Panc1 (cell line): ENCODE measurements at regions not wholly inside any gene's neighbourhood (a gene's known extent, or its start where the extent isn't known, plus 50 kb on each side); places are given as distances from the start of the nearest gene placed in this dataset.

Experiments
- ATAC-seq: fragments of 200-7000 bp; cut with Tn5 transposase; 2 replicates; pipeline ENCODE4 v1.9.1; 2020; ENCODE audit warnings: mild to moderate bottlenecking, moderate library complexity
- BruUV-seq: library from RNA; stranded (reverse); fragments of 400-500 nt; replicated peaks from 2 replicates; lab custom pipeline; 2021; lab: Mats Ljungman, UMichigan
- CTCF ChIA-PET: fragments of 300-600 bp; sonication (Branson Sonifier 250); formaldehyde crosslinking; loops from one replicate; lab custom pipeline; 2022; ENCODE audit warnings: antibody characterized with exemption; lab: Charles Lee
- POLR2A ChIA-PET: fragments of 300-600 bp; sonication (Branson Sonifier 250); formaldehyde crosslinking; loops from one replicate; lab custom pipeline; 2022; ENCODE audit warnings: antibody characterized with exemption; lab: Charles Lee
- DNase-seq: peaks from one replicate; pipeline ENCODE4 v3.0.0-alpha.2; 2010; ENCODE audit warnings: low read depth, low spot score
- H3K27ac ChIP-seq: 2 replicates; pipeline ENCODE4 v1.5.1; 2011; ENCODE audit warnings: mild to moderate bottlenecking, low read length, inconsistent platforms
- H3K27me3 ChIP-seq: fragments of 200-500 bp; sonication (Bioruptor generic); 2 replicates; pipeline ENCODE4 v1.6.0; 2014; ENCODE audit warnings: low read length, inconsistent platforms; ENCODE audit not compliant: control insufficient read depth, insufficient read depth
- H3K36me3 ChIP-seq: fragments of 200-500 bp; sonication (Bioruptor generic); 2 replicates; pipeline ENCODE4 v1.5.1; 2014; ENCODE audit warnings: inconsistent platforms, mild to moderate bottlenecking, low read length, moderate library complexity; ENCODE audit not compliant: control insufficient read depth, insufficient read depth
- H3K4me1 ChIP-seq: 2 replicates; pipeline ENCODE4 v1.5.1; 2011; ENCODE audit warnings: inconsistent platforms, mild to moderate bottlenecking, low read length, moderate library complexity; ENCODE audit not compliant: control insufficient read depth, insufficient read depth
- H3K4me3 ChIP-seq, 2 experiments: 2 replicates each; pipeline ENCODE4 v1.5.1; 2011 to 2012; ENCODE audit warnings: low read depth in 2 of 2, low read length in 2 of 2, mild to moderate bottlenecking in 2 of 2, inconsistent platforms in 1 of 2, moderate library complexity in 1 of 2
- H3K9me3 ChIP-seq: fragments of 200-500 bp; sonication (Bioruptor generic); 2 replicates; pipeline ENCODE4 v1.5.1; 2014; ENCODE audit warnings: low read depth, mild to moderate bottlenecking, inconsistent platforms, low read length, moderate library complexity; ENCODE audit not compliant: control insufficient read depth, insufficient read depth
- POLR2AphosphoS5 ChIP-seq: IDR thresholded peaks from 2 replicates; pipeline ENCODE4 v1.6.1; 2012; ENCODE audit warnings: mild to moderate bottlenecking, low read depth, low read length, moderate library complexity
- SIN3A ChIP-seq: IDR thresholded peaks from 2 replicates; pipeline ENCODE4 v1.6.1; 2012; ENCODE audit warnings: low read depth, mild to moderate bottlenecking, low read length, moderate library complexity, borderline replicate concordance; ENCODE audit not compliant: insufficient read depth
- TCF7L2 ChIP-seq: IDR thresholded peaks from 2 replicates; pipeline ENCODE4 v1.6.1; 2011; ENCODE audit warnings: mild to moderate bottlenecking, low read depth, low read length, inconsistent platforms
- in situ Hi-C: cut with HindIII; loops from 2 replicates; pipeline ENCODE4 v1.10.0; 2016; ENCODE audit warnings: low sequenced_read_pairs, low pct_unique_long_range_greater_than_20kb
- intact Hi-C: fragments of 100-400 bp; cut with micrococcal nuclease; formaldehyde crosslinking; loops from one replicate; pipeline ENCODE4 v1.10.0; 2022; ENCODE audit not compliant: unreplicated experiment
- TF ChIP-seq, protein P1 (sequence below): fragments of 450-650 bp; IDR thresholded peaks from 2 replicates; pipeline ENCODE4 v1.5.1; 2017; ENCODE audit warnings: mild to moderate bottlenecking
- TF ChIP-seq, protein P2 (sequence below), 2 experiments: IDR thresholded peaks; 2 replicates each; pipeline ENCODE4 v1.6.1; 2011 to 2012; ENCODE audit warnings: low read depth in 2 of 2, control low read depth in 1 of 2, low read length in 1 of 2, mild to moderate bottlenecking in 1 of 2, moderate library complexity in 1 of 2; ENCODE audit not compliant: insufficient read depth in 1 of 2

DNA sequence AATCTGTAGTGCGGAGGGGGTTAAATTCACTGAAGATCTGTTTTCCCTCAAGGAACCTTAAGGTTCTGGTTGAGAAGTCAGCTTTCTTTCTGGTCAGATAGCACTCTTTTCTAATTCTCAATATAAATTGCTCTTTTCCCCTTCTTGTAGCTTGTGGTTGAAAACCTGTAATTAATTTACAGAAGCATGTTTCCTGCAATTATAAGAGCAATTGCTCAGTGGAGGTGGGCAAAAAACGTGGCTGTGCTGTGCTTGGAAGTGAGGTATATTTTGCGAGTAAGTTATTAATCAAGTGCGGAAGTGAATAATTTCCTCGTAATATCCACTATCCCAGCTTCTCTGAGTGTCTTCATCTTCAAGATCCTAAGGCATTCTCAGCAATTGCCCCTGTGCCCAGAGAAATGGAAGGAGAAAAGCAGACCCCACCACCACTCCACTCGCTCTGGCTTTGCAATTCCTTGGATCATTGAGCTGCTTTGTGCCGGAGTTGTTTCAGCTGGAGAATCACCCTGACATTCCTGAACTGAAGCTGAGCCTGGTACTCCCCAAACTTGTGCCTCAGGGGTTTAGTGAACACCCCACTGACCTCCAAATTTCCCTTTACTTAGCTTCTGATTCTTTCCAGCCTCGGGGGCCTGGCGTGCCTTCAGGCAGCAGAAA lies 140.6 kb downstream of the LRRC70 start:
- CTCF ChIA-PET = no interaction called here
- TF ChIP-seq SIN3A (no peak), POLR2AphosphoS5 (no peak), TCF7L2 (no peak)
- TF ChIP-seq, protein P1, sequence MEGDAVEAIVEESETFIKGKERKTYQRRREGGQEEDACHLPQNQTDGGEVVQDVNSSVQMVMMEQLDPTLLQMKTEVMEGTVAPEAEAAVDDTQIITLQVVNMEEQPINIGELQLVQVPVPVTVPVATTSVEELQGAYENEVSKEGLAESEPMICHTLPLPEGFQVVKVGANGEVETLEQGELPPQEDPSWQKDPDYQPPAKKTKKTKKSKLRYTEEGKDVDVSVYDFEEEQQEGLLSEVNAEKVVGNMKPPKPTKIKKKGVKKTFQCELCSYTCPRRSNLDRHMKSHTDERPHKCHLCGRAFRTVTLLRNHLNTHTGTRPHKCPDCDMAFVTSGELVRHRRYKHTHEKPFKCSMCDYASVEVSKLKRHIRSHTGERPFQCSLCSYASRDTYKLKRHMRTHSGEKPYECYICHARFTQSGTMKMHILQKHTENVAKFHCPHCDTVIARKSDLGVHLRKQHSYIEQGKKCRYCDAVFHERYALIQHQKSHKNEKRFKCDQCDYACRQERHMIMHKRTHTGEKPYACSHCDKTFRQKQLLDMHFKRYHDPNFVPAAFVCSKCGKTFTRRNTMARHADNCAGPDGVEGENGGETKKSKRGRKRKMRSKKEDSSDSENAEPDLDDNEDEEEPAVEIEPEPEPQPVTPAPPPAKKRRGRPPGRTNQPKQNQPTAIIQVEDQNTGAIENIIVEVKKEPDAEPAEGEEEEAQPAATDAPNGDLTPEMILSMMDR = no peak
- TF ChIP-seq, protein P2, sequence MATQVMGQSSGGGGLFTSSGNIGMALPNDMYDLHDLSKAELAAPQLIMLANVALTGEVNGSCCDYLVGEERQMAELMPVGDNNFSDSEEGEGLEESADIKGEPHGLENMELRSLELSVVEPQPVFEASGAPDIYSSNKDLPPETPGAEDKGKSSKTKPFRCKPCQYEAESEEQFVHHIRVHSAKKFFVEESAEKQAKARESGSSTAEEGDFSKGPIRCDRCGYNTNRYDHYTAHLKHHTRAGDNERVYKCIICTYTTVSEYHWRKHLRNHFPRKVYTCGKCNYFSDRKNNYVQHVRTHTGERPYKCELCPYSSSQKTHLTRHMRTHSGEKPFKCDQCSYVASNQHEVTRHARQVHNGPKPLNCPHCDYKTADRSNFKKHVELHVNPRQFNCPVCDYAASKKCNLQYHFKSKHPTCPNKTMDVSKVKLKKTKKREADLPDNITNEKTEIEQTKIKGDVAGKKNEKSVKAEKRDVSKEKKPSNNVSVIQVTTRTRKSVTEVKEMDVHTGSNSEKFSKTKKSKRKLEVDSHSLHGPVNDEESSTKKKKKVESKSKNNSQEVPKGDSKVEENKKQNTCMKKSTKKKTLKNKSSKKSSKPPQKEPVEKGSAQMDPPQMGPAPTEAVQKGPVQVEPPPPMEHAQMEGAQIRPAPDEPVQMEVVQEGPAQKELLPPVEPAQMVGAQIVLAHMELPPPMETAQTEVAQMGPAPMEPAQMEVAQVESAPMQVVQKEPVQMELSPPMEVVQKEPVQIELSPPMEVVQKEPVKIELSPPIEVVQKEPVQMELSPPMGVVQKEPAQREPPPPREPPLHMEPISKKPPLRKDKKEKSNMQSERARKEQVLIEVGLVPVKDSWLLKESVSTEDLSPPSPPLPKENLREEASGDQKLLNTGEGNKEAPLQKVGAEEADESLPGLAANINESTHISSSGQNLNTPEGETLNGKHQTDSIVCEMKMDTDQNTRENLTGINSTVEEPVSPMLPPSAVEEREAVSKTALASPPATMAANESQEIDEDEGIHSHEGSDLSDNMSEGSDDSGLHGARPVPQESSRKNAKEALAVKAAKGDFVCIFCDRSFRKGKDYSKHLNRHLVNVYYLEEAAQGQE (IDR thresholded peaks at IDR 0.05; ENCODE audit: insufficient read depth in 1 of 2, low read depth in 2 of 2, low read length in 1 of 2) = no peak
- in situ Hi-C loops = no loop called here

DNA sequence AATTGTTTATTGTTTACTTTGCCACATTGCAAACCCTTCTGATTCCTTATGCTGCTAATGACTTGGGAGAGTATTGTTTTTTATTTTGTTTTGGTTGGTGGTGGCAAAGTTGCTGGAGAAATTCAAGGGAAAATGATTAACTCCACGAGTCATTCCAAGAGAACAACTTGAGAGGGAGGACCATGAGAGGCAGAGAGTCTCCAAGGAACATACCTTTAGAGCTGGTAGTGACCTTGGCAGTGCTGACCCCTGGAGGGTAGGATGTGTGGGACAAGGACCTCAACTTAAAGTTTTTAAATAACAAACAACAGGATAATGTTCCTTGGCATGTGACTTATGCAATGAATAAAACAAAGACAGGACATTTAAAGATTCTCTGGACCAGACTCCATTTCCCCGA lies 139.7 kb downstream of the LRRC70 start:
- POLR2A ChIA-PET = no interaction called here
- no peak overlapping the region for H3K4me3 ChIP-seq
- no peaks in the 10 kb centered on the region for H3K36me3 ChIP-seq
- intact Hi-C loops (no loop called here), in situ Hi-C loops (no loop called here)
- CTCF ChIA-PET = no interaction called here
- H3K4me1 ChIP-seq = no peaks in the 10 kb centered on the region
- ATAC-seq (no peak), DNase-seq (no peak)
- BruUV-seq = no TSS peak
- no peak for TF ChIP-seq SIN3A
- TF ChIP-seq, protein P1 = peak; percentile 16; the same call in 1 of the 2 replicates
- no peak overlapping the region for H3K27ac ChIP-seq
- no peaks in the 10 kb centered on the region for H3K9me3 ChIP-seq
- peaks cover 9% of the 10 kb centered on the region for H3K27me3 ChIP-seq

More for the DNA sequence above, 140.6 kb downstream of the LRRC70 start:
- intact Hi-C loops = no loop called here
- POLR2A ChIA-PET = no interaction called here
- no peak overlapping the region for H3K4me3 ChIP-seq
- no TSS peak for BruUV-seq
- ATAC-seq (no peak), DNase-seq (no peak)
- H3K4me1 ChIP-seq = no peaks in the 10 kb centered on the region
- peaks cover 9% of the 10 kb centered on the region for H3K27me3 ChIP-seq
- no peaks in the 10 kb centered on the region for H3K9me3 ChIP-seq
- H3K36me3 ChIP-seq = no peaks in the 10 kb centered on the region
- no peak overlapping the region for H3K27ac ChIP-seq
